ENCODE measurements at regions not wholly inside any gene's neighbourhood (a gene's known extent, or its start where the extent isn't known, plus 50 kb on each side); places are given as distances from the start of the nearest gene placed in this dataset.

DNA sequence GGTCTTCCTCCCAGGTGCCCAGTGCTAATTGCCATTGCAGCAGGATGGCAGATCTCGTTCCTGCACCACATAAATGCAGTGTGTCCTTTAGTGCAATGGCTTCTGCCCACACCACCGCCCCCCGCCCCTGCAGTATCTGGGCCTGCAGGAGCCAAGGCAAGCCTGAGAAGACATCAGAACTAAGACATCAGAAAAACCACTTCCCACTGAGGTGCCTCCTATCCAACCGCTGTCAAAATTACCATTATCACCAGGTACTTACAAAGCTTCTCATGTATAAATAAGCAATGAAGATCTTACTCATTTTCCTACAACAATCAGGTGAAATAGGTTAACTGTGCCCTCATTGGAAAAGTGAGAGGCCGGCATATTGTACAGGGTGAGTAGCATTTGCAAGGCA lies 228.8 kb downstream of the FBXO15 start:
- TF ChIP-seq, protein P1, sequence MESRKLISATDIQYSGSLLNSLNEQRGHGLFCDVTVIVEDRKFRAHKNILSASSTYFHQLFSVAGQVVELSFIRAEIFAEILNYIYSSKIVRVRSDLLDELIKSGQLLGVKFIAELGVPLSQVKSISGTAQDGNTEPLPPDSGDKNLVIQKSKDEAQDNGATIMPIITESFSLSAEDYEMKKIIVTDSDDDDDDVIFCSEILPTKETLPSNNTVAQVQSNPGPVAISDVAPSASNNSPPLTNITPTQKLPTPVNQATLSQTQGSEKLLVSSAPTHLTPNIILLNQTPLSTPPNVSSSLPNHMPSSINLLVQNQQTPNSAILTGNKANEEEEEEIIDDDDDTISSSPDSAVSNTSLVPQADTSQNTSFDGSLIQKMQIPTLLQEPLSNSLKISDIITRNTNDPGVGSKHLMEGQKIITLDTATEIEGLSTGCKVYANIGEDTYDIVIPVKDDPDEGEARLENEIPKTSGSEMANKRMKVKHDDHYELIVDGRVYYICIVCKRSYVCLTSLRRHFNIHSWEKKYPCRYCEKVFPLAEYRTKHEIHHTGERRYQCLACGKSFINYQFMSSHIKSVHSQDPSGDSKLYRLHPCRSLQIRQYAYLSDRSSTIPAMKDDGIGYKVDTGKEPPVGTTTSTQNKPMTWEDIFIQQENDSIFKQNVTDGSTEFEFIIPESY (IDR thresholded peaks at IDR 0.05) = no peak
- TF ChIP-seq RAD21 (IDR thresholded peaks at IDR 0.05) = no peak

Data from liver (tissue), 2 donors.